Fibroblast of lung (primary cell): ENCODE measurements at regions not wholly inside any gene's neighbourhood (a gene's known extent, or its start where the extent isn't known, plus 50 kb on each side); places are given as distances from the start of the nearest gene placed in this dataset.

ENCODE experiments used
- CTCF ChIP-seq, 2 donors: IDR thresholded peaks in 1 of 2; conservative IDR thresholded peaks in 1 of 2; 1 replicate in 1 of 2; 2 replicates in 1 of 2; pipeline ENCODE4 v1.5.1; 2011 to 2012; ENCODE audit warnings: low read length in 2 of 2, control low read depth in 1 of 2, inconsistent platforms in 1 of 2, low read depth in 1 of 2, mild to moderate bottlenecking in 1 of 2
- EZH2 ChIP-seq: IDR thresholded peaks from 2 replicates; pipeline ENCODE4 v1.5.1; 2012; ENCODE audit warnings: low read length, control low read depth, mild to moderate bottlenecking; ENCODE audit errors: missing control alignments

- TF ChIP-seq CTCF (conservative IDR thresholded peaks at IDR 0.05 in 1 of 2, IDR thresholded peaks at IDR 0.05 in 1 of 2; ENCODE audit: low read depth in 1 of 2, low read length in 2 of 2) (no peak), EZH2 (no peak)
These were observed 653.8 kb downstream of the BCL11A start for GRCh38 chr2:59899692-59900091.
